Skin epidermis (tissue), 12 donors: ENCODE measurements at regions not wholly inside any gene's neighbourhood (a gene's known extent, or its start where the extent isn't known, plus 50 kb on each side); places are given as distances from the start of the nearest gene placed in this dataset.

Experiments
- H3K27ac ChIP-seq, 21 experiments: fragments of 200-600 bp; sonication (generic) in 11 of 21; one replicate each; pipeline ENCODE4 v1.5.0; 2020; ENCODE audit warnings: mild to moderate bottlenecking in 3 of 21, inconsistent platforms in 2 of 21, moderate library complexity in 2 of 21
- H3K4me3 ChIP-seq, 7 experiments: fragments of 200-600 bp; sonication (generic) in 2 of 7; one replicate each; pipeline ENCODE4 v1.5.0; 2020; ENCODE audit warnings: inconsistent platforms in 2 of 7, mild to moderate bottlenecking in 2 of 7, moderate library complexity in 1 of 7

GRCh38 chr1:30196457-30196856, 526.9 kb downstream of the MATN1 start:
- Histone ChIP-seq H3K4me3 (no peak overlapping the region), H3K27ac (no peak overlapping the region)

DNA sequence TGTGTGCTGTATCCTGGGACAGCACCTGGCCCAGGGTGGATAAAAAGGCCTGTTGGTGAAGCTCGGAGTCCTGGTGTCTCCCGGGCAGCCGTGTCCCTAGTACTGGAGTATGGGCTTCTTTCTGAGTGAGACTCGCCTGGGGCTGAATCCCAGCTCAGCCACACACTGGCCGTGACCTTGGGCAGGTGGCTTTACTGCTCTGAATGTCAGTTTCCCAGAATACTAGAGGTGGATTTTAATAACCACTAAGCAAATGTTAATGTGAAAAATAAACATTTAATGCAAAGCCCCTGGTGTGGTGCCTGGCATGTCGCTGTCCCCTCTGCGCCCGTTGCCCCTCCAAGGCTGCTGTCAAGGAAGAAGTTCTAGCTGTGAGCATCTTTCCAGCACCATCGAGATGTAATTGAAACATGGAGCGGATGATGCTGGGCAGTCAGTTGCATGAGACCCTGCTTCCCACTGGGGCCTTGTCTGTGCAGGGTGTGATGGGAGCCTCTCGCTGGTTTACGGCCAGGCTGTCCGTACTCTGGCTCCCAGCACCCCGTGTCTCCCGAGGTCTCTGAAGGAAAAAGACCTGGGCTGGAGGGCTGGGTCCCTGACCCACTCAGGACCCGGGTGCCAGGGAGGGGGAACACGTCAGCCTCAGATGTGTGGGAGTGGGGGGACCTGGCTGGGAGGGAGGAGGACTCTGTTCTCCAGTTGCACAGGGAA, 527.8 kb downstream of the MATN1 start:
- Histone ChIP-seq H3K27ac (peak overlapping the region in 1 of 21 experiments; percentile 2), H3K4me3 (no peak overlapping the region)

GRCh38 chr1:30194741-30195423, 528.5 kb downstream of the MATN1 start:
- Histone ChIP-seq H3K4me3 (no peak overlapping the region), H3K27ac (peak overlapping the region in 1 of 21 experiments; percentile 2)

DNA sequence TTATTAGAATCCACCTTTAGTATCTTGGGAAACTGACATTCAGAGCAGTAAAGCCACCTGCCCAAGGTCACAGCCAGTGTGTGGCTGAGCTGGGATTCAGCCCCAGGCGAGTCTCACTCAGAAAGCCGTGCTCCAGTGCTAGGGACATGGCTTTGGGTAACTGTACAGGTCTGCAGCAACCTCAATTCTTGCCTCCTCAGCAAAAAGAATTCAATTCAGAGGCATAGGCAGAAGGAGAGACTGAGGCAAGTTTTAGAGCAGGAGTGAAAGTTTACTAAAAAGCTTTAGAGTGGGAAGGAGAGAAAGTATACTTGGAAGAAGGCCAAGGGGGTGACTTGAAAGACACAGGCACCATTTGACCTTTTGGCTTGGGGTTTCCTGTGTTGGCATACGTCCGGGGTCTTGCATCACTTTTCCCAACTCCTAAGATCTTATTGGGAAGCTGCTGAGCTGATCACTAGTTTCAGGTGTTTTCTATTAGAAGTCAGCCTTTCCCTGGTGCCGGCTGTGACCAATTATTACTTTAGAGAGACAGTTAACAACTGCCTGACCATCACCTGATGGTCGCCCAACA, 529.3 kb downstream of the MATN1 start:
- H3K27ac ChIP-seq: peak overlapping the region in 1 of 21 experiments; percentile 2
- no peak overlapping the region for H3K4me3 ChIP-seq

DNA sequence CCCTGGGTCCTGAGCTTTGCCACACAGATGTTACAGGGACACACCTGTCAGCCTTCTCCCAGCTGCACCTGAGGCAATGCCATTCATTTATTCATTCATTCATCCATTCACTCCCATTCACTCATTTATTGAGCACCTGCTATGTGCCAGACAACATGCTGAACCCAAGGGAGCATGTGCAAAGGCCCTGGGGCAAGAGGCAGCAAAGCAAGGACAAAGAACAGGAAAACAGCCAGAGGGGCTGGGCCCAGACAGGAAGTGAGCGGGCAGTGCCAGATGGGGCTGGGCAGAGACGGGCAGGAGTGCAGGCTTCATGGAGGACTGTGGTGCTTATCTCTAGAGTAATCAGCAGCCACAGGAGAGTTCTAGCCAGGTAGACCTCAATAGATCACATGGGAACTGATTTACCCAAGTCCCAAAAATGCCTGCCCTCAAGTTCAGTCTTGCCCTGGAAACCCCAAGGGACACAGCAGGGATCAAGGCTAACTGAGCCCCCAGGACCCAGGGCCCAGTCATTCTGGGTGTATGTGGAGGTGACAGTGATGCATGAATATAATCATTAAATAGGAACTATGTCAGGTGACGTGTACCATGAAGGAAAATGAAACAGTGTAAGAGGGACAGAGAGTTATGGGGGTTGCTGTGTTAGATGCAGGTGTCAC, 530.3 kb downstream of the MATN1 start:
- Histone ChIP-seq H3K4me3 (no peak overlapping the region), H3K27ac (peak overlapping the region in 1 of 21 experiments; percentile 7)

DNA sequence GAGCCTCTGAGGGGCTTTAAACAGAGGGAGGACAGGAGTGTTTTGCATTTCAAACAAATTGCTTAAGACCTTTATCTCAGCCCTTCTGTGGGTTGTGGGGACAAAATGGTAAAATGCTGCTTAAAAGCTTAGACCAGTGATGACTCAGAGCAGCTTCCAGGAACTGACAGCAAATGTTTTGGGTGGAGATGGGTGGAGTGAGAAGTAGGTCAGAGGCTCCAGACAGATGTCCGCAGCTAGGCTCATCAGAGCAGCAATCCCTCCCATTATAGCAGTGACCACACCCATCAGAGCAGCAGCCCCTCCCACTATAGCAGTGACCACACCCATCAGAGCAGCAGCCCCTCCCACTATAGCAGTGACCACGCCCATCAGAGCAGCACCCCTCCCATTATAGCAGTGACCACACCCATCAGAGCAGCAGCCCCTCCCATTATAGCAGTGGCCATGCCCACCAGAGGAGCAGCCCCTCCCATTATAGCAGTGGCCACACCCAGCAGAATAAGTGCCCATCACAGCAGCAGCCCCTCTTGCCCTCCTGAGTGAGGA, 532.2 kb downstream of the MATN1 start:
- Histone ChIP-seq H3K27ac (peak overlapping the region in 15 of 21 experiments; percentile 6 to 90 (median 75)), H3K4me3 (no peak overlapping the region)

DNA sequence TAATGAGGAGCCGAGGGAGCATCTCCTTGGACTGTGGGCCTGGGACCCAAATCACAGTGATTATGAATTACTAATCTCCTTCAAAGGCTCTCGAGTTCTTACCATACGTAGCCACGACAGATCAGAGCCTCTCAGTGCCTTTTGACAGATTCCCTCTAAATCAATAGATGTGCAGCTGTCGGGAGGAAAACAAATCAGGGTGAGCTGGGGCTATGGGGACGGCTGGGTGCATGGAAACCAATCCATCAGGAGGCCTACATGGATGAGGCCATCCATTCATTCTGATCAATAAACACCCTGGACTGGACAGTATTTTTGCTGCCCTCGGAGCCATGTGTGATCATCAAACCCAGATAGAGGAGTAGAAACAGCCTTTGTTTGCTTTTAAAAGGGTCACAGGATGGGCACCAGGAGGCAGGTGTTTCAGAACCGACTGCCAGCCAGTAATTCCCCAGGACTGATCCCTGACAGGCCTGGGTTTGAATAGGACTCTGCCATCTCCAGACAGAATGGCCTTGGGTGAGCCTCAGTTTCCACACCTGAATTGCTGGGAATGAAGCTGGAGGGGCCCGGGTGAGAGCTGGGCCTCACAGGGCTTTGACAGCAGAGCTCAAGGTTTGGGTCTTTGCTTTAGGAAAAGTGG, 532.8 kb downstream of the MATN1 start:
- Histone ChIP-seq H3K27ac (peak overlapping the region in 16 of 21 experiments; percentile 6 to 90 (median 74)), H3K4me3 (no peak overlapping the region)

DNA sequence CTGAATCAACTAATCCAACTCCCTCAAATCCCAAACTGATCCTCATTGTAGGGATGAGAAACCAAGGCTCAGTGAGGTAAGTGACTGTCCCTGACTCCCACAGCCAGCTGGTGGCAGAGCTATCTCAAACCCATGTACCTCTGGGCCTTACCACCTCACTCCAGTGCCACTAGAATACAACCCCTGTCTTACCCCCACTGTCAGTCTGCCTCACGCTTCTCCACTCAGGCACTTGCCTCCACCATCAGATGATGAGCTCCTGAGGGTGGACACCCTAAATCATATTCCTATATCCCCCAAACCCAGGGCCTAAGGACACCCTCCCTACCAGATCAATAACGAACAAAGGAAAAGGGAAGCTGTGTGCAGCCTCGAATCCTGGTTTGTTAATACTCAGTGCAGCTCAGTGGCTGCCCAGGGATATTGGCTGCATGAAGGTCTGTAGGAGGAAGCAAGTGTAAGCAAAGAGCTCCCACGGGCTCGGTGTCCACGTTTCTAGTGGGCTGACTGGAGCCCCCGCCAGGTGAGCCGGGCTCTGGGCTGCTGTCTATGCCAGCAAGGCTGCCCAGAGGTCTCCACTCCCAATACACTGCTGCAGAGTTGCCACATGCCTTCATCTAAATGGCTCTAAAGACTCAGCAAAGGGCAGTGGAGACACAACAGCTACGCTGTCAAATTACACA, 533.4 kb downstream of the MATN1 start:
- peak overlapping the region in 11 of 21 experiments; percentile 46 to 90 (median 75) for H3K27ac ChIP-seq
- no peak overlapping the region for H3K4me3 ChIP-seq

DNA sequence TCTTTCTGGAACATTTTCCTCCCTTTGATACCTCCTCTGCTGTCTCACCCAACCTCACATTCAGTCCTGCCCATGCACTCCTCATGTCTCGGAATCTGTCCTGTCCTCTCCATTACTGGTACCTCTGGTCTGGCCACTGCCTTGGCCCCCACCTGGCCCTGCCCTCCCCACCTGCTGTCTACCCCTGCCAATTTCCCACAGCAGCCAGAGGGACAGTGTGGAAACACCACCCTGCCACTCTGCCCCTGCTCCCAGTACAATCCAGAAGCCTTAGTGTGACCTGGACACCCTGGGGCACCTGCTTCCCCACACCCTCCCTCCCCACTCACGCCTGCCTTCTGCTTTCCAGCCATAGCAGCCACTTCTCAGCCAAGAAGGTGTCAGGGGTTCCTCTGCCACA, 534.4 kb downstream of the MATN1 start:
- Histone ChIP-seq H3K4me3 (no peak overlapping the region), H3K27ac (no peak overlapping the region)

DNA sequence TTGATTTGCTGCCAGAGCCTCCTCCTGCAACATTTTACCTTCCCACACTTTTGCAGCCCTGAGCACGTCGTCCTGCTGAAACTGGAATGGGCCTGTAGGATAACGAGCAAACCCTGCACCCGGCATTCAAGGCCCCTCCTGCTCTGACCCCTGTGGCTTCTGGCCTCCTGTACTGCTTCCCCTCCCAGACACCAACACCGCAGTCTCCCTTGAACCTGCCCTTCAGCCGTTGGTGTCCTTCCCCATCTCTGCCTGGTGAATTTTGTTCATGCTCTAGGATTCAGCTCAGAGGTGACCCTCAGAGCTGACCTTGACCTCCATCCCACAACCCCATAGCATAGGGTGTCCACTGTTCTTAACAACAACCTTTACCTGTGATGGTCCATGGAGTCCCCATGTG, 535.1 kb downstream of the MATN1 start:
- H3K27ac ChIP-seq: no peak overlapping the region
- H3K4me3 ChIP-seq: no peak overlapping the region

DNA sequence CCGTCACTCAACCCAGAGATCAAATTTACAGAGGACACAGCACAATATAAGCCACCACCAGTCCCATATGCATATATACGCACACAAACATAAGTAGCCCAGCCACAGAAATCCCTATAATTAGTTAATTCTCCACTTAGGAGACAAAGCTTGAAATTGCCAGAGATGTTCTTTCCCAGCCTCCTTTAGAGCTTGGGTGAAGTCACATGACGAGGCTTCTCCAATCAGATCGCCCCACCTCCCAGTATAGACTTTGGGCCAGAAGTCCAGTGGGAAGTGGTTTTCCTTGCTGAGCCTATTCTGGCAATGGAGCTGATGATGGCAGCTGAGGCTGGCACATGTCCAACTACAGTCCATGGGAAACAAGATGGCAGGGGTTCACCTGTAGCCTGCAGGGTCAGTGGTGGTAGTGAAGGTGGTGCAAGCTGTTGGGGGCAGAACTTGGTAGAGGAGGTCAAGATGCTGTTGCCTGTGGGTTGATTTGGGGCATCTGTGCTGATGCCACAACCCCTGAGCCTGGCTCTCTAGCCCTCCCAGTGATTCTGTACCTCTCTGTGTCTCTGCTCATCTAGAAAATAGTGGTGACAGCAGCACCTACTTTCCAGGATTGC, 535.9 kb downstream of the MATN1 start:
- no peak overlapping the region for H3K27ac ChIP-seq
- no peak overlapping the region for H3K4me3 ChIP-seq

DNA sequence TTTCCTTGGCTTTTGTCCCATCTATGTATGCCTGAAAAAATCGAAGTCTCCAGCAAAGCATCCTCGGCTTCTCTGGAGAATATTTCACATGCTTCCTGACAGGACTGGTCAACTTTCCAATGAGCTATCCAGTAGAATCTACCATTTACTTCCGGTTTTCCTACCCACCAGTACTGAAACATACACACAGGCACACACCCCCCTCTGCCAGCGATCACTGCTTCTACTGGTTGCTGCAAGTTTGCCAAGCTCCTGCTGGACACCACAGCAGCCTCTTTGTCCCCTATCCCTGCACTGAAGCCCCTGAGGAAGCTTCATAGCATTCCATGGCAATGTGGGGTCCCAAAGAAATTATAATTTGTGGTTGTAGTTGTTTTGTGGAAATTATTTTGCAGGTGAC, 536.8 kb downstream of the MATN1 start:
- Histone ChIP-seq H3K27ac (no peak overlapping the region), H3K4me3 (no peak overlapping the region)

GRCh38 chr1:30185809-30186208, 537.6 kb downstream of the MATN1 start:
- H3K27ac ChIP-seq: no peak overlapping the region
- no peak overlapping the region for H3K4me3 ChIP-seq

DNA sequence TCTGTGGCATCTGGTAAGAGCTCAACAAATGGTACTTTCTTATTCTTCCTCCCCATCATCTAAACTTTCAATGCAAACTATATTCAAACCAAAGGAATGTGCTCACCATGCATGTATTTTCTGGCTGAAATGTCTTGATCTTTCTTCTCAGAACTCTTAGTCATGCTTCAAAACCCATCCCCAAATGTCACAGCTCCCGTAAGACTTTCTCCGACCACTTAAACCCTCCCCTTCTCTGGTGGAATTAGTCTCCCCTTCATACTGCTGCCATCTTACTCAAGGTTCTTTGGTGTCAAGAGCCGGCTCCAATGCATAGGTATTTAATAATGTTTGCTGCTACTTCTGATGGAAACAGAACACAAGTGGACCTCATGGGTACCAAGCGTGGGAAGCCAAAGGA, 538.1 kb downstream of the MATN1 start:
- no peak overlapping the region for H3K27ac ChIP-seq
- H3K4me3 ChIP-seq: no peak overlapping the region

- H3K4me3 ChIP-seq: no peak overlapping the region
- no peak overlapping the region for H3K27ac ChIP-seq
Measured at GRCh38 chr1:30184393-30185141, 538.8 kb downstream of the MATN1 start.

- Histone ChIP-seq H3K4me3 (no peak overlapping the region), H3K27ac (no peak overlapping the region)
Measured at GRCh38 chr1:30183895-30184294, 539.5 kb downstream of the MATN1 start.

DNA sequence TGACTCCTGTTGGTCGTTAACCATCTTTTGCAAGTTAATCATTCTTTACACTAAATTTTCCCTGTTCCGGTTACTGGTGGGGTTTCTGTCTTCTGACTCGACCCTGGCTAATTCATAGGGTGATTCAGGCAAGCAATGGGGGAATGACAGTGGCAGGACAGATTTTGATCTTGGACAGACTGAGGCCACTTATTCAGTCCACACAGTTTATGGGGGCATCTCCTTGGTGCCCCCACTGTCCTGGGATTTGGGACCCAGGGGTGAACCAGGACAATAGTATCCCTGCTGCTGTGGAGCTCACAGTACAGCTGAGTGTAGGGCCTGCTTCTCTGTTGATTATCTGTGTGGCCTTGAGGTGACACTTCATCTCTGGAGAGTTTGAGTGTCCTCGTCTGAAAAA, 540.4 kb downstream of the MATN1 start:
- no peak overlapping the region for H3K27ac ChIP-seq
- H3K4me3 ChIP-seq: no peak overlapping the region

- H3K4me3 ChIP-seq: no peak overlapping the region
- H3K27ac ChIP-seq: no peak overlapping the region
Measured at GRCh38 chr1:30179942-30180543, 543.3 kb downstream of the MATN1 start.
